HUDEP-2 (cell line): ENCODE measurements at regions not wholly inside any gene's neighbourhood (a gene's known extent, or its start where the extent isn't known, plus 50 kb on each side); places are given as distances from the start of the nearest gene placed in this dataset.
"Not testable (repeated sequence)": the region's sequence is repeated elsewhere in the genome, so short reads cannot be mapped to it uniquely, and the experiment has no call there.

ENCODE experiments used
- DNase-seq, 76 experiments: peaks; one replicate each; lab custom pipeline; 2025; ENCODE audit not compliant: unreplicated experiment in 76 of 76; lab: John Stamatoyannopoulos, UW

GRCh38 chr3:106486945-106487639, 618.3 kb upstream of the CBLB start:
- DNase-seq, result not testable (repeated sequence)

- DNase-seq, result no peak
These were observed 619.5 kb upstream of the CBLB start for GRCh38 chr3:106488331-106488730.

- DNase-seq, result no peak
These were observed 623.0 kb upstream of the CBLB start for GRCh38 chr3:106491796-106492195.

- DNase-seq, result no peak
These were observed 639.6 kb upstream of the CBLB start for GRCh38 chr3:106508331-106508893.

GRCh38 chr3:106510206-106510605, 641.4 kb upstream of the CBLB start:
- no peak for DNase-seq

- DNase-seq, result no peak
These were observed 644.0 kb upstream of the CBLB start for GRCh38 chr3:106512846-106513245.

GRCh38 chr3:106514431-106514830, 645.6 kb upstream of the CBLB start:
- no peak for DNase-seq

GRCh38 chr3:106518516-106518915, 649.7 kb upstream of the CBLB start:
- DNase-seq, result no peak

- DNase-seq, result no peak
These were observed 653.6 kb upstream of the CBLB start for GRCh38 chr3:106522397-106522796.

- DNase-seq, result no peak
These were observed 660.1 kb upstream of the CBLB start for GRCh38 chr3:106528932-106529331.

- DNase-seq, result no peak
These were observed 660.9 kb upstream of the CBLB start for GRCh38 chr3:106529738-106530137.

- no peak for DNase-seq
These were observed 661.6 kb upstream of the CBLB start for GRCh38 chr3:106530367-106530766.

- not testable (repeated sequence) for DNase-seq
These were observed 663.0 kb upstream of the CBLB start for GRCh38 chr3:106531771-106532329.

- no peak for DNase-seq
These were observed 664.4 kb upstream of the CBLB start for GRCh38 chr3:106533093-106533787.

GRCh38 chr3:106533788-106534160, 665.0 kb upstream of the CBLB start:
- DNase-seq, result no peak

- DNase-seq, result no peak
These were observed 665.4 kb upstream of the CBLB start for GRCh38 chr3:106534206-106534605.

- no peak for DNase-seq
These were observed 671.9 kb upstream of the CBLB start for GRCh38 chr3:106540743-106541142.

GRCh38 chr3:106542101-106542769, 673.4 kb upstream of the CBLB start:
- DNase-seq, result no peak

GRCh38 chr3:106552351-106553043, 683.7 kb upstream of the CBLB start:
- DNase-seq, result peak in 1 of 76 experiments; percentile 4

- DNase-seq, result no peak
These were observed 691.7 kb upstream of the CBLB start for GRCh38 chr3:106560451-106560966.
